Naive thymus-derived CD4-positive, alpha-beta T cell (primary cell): ENCODE measurements at regions not wholly inside any gene's neighbourhood (a gene's known extent, or its start where the extent isn't known, plus 50 kb on each side); places are given as distances from the start of the nearest gene placed in this dataset.

Experiments used
- ATAC-seq: fragments of 150-1000 bp; cut with Tn5 transposase; 2 replicates; pipeline ENCODE4 v1.10.0; 2021; ENCODE audit warnings: mild to moderate bottlenecking, moderate library complexity
- CTCF ChIA-PET: fragments of 350-600 bp; sonication (Branson Sonifier 250); formaldehyde crosslinking; loops from one replicate; lab custom pipeline; 2021; ENCODE audit warnings: antibody characterized with exemption; lab: Charles Lee
- POLR2A ChIA-PET: fragments of 350-600 bp; sonication (Branson Sonifier 250); formaldehyde crosslinking; loops from one replicate; lab custom pipeline; 2021; ENCODE audit warnings: antibody characterized with exemption, inconsistent platforms; lab: Charles Lee
- DNase-seq, 9 donors: peaks; one replicate each; pipeline versions ENCODE4 v3.0.0 to v3.0.0-alpha.2; 2020 to 2022; ENCODE audit warnings: mixed read lengths in 1 of 9
- H3K27ac ChIP-seq: one replicate; pipeline ENCODE4 v1.7.0; 2013; ENCODE audit warnings: mild to moderate bottlenecking, low read depth, low read length, moderate library complexity
- H3K27me3 ChIP-seq, 2 donors: one replicate each; pipeline ENCODE4 v1.7.0; 2013; ENCODE audit warnings: low read length in 2 of 2, mild to moderate bottlenecking in 2 of 2, moderate library complexity in 2 of 2; ENCODE audit not compliant: control insufficient read depth in 2 of 2, insufficient read depth in 2 of 2
- H3K36me3 ChIP-seq, 3 experiments: 1 replicate in 2 of 3; 2 replicates in 1 of 3; pipeline ENCODE4 v1.7.0; 2013; ENCODE audit warnings: low read length in 3 of 3, mild to moderate bottlenecking in 3 of 3, moderate library complexity in 1 of 3; ENCODE audit not compliant: insufficient read depth in 3 of 3, control insufficient read depth in 2 of 3
- H3K4me1 ChIP-seq, 2 donors: one replicate each; pipeline ENCODE4 v1.7.0; 2013; ENCODE audit warnings: low read length in 2 of 2, mild to moderate bottlenecking in 2 of 2, moderate library complexity in 1 of 2; ENCODE audit not compliant: control insufficient read depth in 2 of 2, insufficient read depth in 2 of 2
- H3K4me3 ChIP-seq: 2 replicates; pipeline ENCODE4 v1.7.0; 2013; ENCODE audit warnings: mild to moderate bottlenecking, low read length
- H3K9me3 ChIP-seq, 3 experiments: 1 replicate in 2 of 3; 2 replicates in 1 of 3; pipeline ENCODE4 v1.7.0; 2013; ENCODE audit warnings: low read length in 3 of 3; ENCODE audit not compliant: control insufficient read depth in 2 of 3
- H3K27ac Mint-ChIP-seq, 9 donors: one replicate each; pipeline ENCODE4 v1.8.0; 2020 to 2022; ENCODE audit warnings: mixed read lengths in 9 of 9, mild to moderate bottlenecking in 8 of 9, moderate library complexity in 5 of 9, inconsistent platforms in 2 of 9
- H3K27me3 Mint-ChIP-seq, 5 donors: one replicate each; pipeline ENCODE4 v1.8.0; 2021 to 2022; ENCODE audit warnings: mixed read lengths in 5 of 5, mild to moderate bottlenecking in 1 of 5
- H3K36me3 Mint-ChIP-seq, 5 donors: one replicate each; pipeline ENCODE4 v1.8.0; 2020 to 2022; ENCODE audit warnings: mixed read lengths in 5 of 5, mild to moderate bottlenecking in 3 of 5, inconsistent platforms in 1 of 5
- H3K4me1 Mint-ChIP-seq, 7 donors: one replicate each; pipeline ENCODE4 v1.8.0; 2020 to 2022; ENCODE audit warnings: mixed read lengths in 7 of 7, mild to moderate bottlenecking in 3 of 7, inconsistent platforms in 1 of 7
- H3K4me3 Mint-ChIP-seq, 10 donors: one replicate each; pipeline ENCODE4 v1.8.0; 2020 to 2022; ENCODE audit warnings: mild to moderate bottlenecking in 10 of 10, mixed read lengths in 10 of 10, moderate library complexity in 6 of 10, inconsistent platforms in 2 of 10
- H3K9me3 Mint-ChIP-seq, 11 donors: one replicate each; pipeline ENCODE4 v1.8.0; 2020 to 2022; ENCODE audit warnings: mixed read lengths in 11 of 11, mild to moderate bottlenecking in 4 of 11, inconsistent platforms in 1 of 11, moderate library complexity in 1 of 11
- intact Hi-C, 2 donors: fragments of 100-400 bp; cut with micrococcal nuclease; formaldehyde crosslinking; loops; one replicate each; pipeline ENCODE4 v1.15.1; 2023

DNA sequence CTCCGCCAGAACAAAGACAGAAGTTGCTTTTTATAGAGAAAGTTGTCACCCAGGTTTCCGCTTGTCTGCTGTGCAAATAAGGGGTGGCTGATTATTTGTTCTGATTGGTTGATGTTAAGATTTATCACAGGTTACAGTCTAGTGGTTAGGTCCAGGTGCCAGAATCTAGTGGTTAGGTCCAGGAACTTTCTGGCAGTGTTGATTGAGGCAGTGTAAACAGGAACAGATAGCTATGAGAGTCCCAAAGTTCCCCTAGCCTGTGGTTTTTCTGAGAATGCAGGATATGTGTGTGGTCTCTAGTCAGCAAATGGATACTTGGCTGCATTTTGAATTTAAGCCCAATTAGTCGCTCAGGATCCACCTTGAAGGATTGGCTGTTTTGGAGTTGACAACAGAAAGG lies 148.0 kb downstream of the TMEM200A start:
- Histone ChIP-seq H3K27me3 (no peaks in the 10 kb centered on the region), H3K36me3 (no peaks in the 10 kb centered on the region), H3K4me3 (no peak overlapping the region), H3K27ac (peak overlapping the region; percentile 62), H3K4me1 (peaks cover 35 to 42% of the 10 kb centered on the region in 2 donors), H3K9me3 (no peaks in the 10 kb centered on the region)
- peak; percentile 94 for ATAC-seq
- CTCF ChIA-PET = no interaction called here
- H3K4me1 Mint-ChIP-seq = peaks cover 17 to 80% (median 73%) of the 10 kb centered on the region in 7 donors
- peaks cover 0 to 51% (median 5%) of the 10 kb centered on the region in 11 donors for H3K9me3 Mint-ChIP-seq
- H3K27me3 Mint-ChIP-seq = peaks cover 0 to 4% (median 0%) of the 10 kb centered on the region in 5 donors
- intact Hi-C loops = loop anchor here (1.0 to 10.0 kb wide), 15 partner anchors 12 to 1114 kb away; partner anchors contain the start of genes L3MBTL3 (in 1 of the 2), MED23 (in 1 of the 2) and TMEM200A (in 1 of the 2)
- H3K27ac Mint-ChIP-seq = peak overlapping the region; percentile 77 to 97 (median 87)
- DNase-seq = peak in 8 of 9 donors; percentile 50 to 87 (median 74)
- POLR2A ChIA-PET = interaction anchor here (0.8 kb wide), 1 partner anchor 12 kb away, joined by 3 read pairs; no protein-coding TSS in a partner anchor
- peaks cover 0 to 67% (median 0%) of the 10 kb centered on the region in 5 donors for H3K36me3 Mint-ChIP-seq
- H3K4me3 Mint-ChIP-seq = peak overlapping the region in 9 of 10 donors; percentile 40 to 75 (median 64)

DNA sequence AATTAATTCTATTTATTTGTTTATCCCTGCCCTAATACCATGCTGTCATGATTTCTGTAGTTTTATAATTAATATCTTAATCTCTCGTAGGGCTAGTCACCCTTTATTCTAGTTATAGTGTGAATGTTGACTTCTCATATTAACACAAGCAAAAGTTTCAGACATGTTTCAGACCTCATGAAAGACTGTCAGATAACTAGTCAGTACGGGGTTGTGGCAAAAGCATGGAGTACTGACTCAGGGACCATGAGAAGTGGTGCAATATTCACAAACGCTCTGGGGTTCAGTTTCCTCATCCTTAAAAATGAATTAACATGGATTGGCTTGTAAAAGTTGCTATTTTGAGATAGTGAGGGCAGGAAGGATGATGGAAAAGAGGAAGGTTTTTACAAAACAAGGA lies 148.9 kb downstream of the TMEM200A start:
- ChIA-PET CTCF (no interaction called here), POLR2A (interaction anchor here (0.6 kb wide), 1 partner anchor 148 kb away, joined by 5 read pairs; no protein-coding TSS in a partner anchor)
- H3K36me3 ChIP-seq = no peaks in the 10 kb centered on the region
- H3K36me3 Mint-ChIP-seq = peaks cover 0 to 62% (median 0%) of the 10 kb centered on the region in 5 donors
- H3K9me3 Mint-ChIP-seq = peaks cover 0 to 49% (median 5%) of the 10 kb centered on the region in 11 donors
- H3K27ac Mint-ChIP-seq = peak overlapping the region; percentile 31 to 97 (median 85)
- no peaks in the 10 kb centered on the region for H3K27me3 ChIP-seq
- intact Hi-C loops = loop anchor here (1.0 to 10.0 kb wide), 8 partner anchors 11 to 1113 kb away; partner anchors contain the start of genes L3MBTL3 (in 1 of the 2) and MED23 (in 1 of the 2)
- H3K9me3 ChIP-seq = no peaks in the 10 kb centered on the region
- no peak for DNase-seq
- H3K4me3 Mint-ChIP-seq = peak overlapping the region in 1 of 10 donors; percentile 7
- peak overlapping the region; percentile 40 for H3K27ac ChIP-seq
- H3K4me1 Mint-ChIP-seq = peaks cover 17 to 80% (median 71%) of the 10 kb centered on the region in 7 donors
- no peak overlapping the region for H3K4me3 ChIP-seq
- H3K4me1 ChIP-seq = peaks cover 35 to 42% of the 10 kb centered on the region in 2 donors
- no peak for ATAC-seq
- H3K27me3 Mint-ChIP-seq = peaks cover 0 to 4% (median 0%) of the 10 kb centered on the region in 5 donors

DNA sequence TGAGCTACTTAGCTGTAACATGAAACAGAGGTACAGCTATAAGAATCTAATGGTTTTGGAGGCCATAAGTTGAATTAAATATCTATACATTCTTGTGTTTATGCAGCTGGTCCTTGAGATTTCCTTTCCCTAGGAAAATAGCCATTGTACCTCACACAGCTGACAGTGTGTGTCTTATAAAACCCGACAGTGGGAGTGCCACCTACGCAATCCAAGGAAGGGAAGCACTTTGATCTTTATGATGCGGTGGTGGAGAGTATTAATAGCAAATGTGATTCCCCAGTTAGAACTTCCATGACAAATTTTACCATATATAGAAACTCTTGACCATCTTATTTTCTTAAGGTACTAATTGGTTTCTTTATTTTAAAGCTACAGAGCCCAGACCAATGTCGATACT lies 149.5 kb downstream of the TMEM200A start:
- Mint-ChIP-seq H3K4me1 (peaks cover 16 to 74% (median 67%) of the 10 kb centered on the region in 7 donors), H3K4me3 (no peak overlapping the region), H3K36me3 (peaks cover 0 to 61% (median 0%) of the 10 kb centered on the region in 5 donors), H3K27ac (peak overlapping the region; percentile 31 to 97 (median 85)), H3K27me3 (peaks cover 0 to 4% (median 0%) of the 10 kb centered on the region in 5 donors), H3K9me3 (peaks cover 0 to 47% (median 4%) of the 10 kb centered on the region in 11 donors)
- Histone ChIP-seq H3K4me3 (no peak overlapping the region), H3K9me3 (no peaks in the 10 kb centered on the region), H3K27me3 (no peaks in the 10 kb centered on the region), H3K36me3 (no peaks in the 10 kb centered on the region), H3K27ac (no peak overlapping the region), H3K4me1 (peaks cover 30 to 36% of the 10 kb centered on the region in 2 donors)
- ATAC-seq (no peak), DNase-seq (no peak)
- ChIA-PET CTCF (no interaction called here), POLR2A (interaction anchor here (0.6 kb wide), 1 partner anchor 149 kb away, joined by 5 read pairs; no protein-coding TSS in a partner anchor)
- intact Hi-C loops = loop anchor here (10.0 kb wide), 3 partner anchors 381 to 841 kb away; no protein-coding TSS in a partner anchor

DNA sequence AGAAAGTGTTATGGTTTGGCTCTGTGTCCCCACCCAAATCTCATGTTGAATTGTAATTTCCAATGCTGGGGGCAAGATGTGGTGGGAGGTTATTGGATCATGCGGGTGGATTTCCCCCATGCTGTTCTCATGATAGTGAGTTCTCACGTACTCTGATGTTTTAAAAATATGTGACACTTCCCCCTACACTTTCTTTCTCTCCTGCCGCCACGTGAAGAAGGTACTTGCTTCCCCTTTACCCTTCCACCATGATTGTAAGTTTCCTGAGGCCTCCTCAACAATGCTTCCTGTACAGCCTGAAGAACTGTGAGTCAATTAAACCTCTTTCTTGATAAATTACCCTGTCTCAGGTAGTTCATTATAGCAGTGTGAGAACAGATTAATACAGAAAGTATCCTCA lies 150.8 kb downstream of the TMEM200A start:
- H3K4me1 ChIP-seq = peaks cover 19 to 24% of the 10 kb centered on the region in 2 donors
- Mint-ChIP-seq H3K36me3 (peaks cover 0 to 66% (median 9%) of the 10 kb centered on the region in 5 donors), H3K27me3 (peaks cover 0 to 4% (median 0%) of the 10 kb centered on the region in 5 donors), H3K4me1 (peaks cover 13 to 72% (median 64%) of the 10 kb centered on the region in 7 donors), H3K27ac (peak overlapping the region; percentile 55 to 95 (median 80)), H3K9me3 (peaks cover 3 to 52% (median 10%) of the 10 kb centered on the region in 11 donors), H3K4me3 (peak overlapping the region in 1 of 10 donors; percentile 16)
- no peaks in the 10 kb centered on the region for H3K9me3 ChIP-seq
- intact Hi-C loops = loop anchor here (10.0 kb wide), 3 partner anchors 382 to 842 kb away; no protein-coding TSS in a partner anchor
- H3K27me3 ChIP-seq = no peaks in the 10 kb centered on the region
- DNase-seq = no peak
- ChIA-PET POLR2A (no interaction called here), CTCF (no interaction called here)
- H3K27ac ChIP-seq = peak overlapping the region; percentile 14
- no peak for ATAC-seq
- H3K4me3 ChIP-seq = no peak overlapping the region
- no peaks in the 10 kb centered on the region for H3K36me3 ChIP-seq

DNA sequence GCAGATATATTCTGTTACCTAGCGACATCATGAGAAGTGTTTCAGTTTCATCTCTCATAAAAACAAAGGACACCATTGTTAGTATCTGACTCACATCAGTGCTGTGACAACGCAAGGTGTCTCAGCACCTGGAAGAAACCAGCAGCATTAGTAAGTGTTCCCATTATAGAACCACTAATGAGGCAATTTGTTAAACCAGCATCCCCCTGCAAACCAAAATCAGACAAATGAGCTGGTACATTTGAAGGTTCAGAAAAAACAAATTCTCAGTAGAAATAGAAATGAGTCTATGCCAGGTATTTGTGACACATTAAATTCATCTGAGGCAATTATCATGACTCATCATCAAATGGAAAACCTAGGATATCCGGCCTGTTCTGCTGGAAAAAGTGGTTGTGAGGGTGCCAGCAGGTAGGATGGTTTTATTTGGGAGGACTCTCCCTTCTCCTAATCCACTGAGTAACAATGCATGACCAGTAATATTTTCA lies 151.7 kb downstream of the TMEM200A start:
- DNase-seq (no peak), ATAC-seq (no peak)
- peaks cover 0 to 65% (median 9%) of the 10 kb centered on the region in 5 donors for H3K36me3 Mint-ChIP-seq
- H3K4me3 Mint-ChIP-seq = peak overlapping the region in 1 of 10 donors; percentile 12
- H3K9me3 Mint-ChIP-seq = peaks cover 3 to 51% (median 10%) of the 10 kb centered on the region in 11 donors
- H3K4me1 Mint-ChIP-seq = peaks cover 13 to 66% (median 57%) of the 10 kb centered on the region in 7 donors
- H3K27me3 ChIP-seq = no peaks in the 10 kb centered on the region
- H3K4me1 ChIP-seq = peaks cover 11 to 16% of the 10 kb centered on the region in 2 donors
- no peaks in the 10 kb centered on the region for H3K36me3 ChIP-seq
- ChIA-PET CTCF (no interaction called here), POLR2A (no interaction called here)
- H3K27ac ChIP-seq = no peak overlapping the region
- intact Hi-C loops = loop anchor here (10.0 kb wide), 3 partner anchors 383 to 843 kb away; no protein-coding TSS in a partner anchor
- no peaks in the 10 kb centered on the region for H3K9me3 ChIP-seq
- H3K4me3 ChIP-seq = no peak overlapping the region
- H3K27ac Mint-ChIP-seq = peak overlapping the region; percentile 55 to 95 (median 80)
- H3K27me3 Mint-ChIP-seq = peaks cover 0 to 4% (median 0%) of the 10 kb centered on the region in 5 donors

DNA sequence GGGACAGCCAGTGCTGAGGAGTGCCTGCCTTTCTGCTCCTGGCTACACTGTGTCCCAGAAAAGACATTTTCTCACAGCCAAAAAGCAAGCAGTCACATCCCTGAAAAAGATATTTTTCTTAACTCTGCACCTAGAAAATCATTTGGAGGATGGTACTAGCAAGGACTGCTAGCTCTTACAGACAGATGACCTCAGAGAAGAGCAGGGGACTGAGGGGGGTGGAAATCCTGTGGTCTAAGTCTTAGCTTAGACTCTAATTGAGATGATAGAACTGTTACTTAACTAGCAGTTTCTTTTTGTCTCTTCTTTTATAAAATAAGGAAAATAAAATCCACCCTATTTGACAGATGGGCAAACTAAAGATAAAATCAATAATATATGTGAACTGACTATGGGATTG lies 152.8 kb downstream of the TMEM200A start:
- Mint-ChIP-seq H3K27ac (peak overlapping the region; percentile 62 to 95 (median 77)), H3K36me3 (peaks cover 0 to 67% (median 9%) of the 10 kb centered on the region in 5 donors), H3K9me3 (peaks cover 3 to 54% (median 10%) of the 10 kb centered on the region in 11 donors), H3K4me1 (peaks cover 11 to 62% (median 49%) of the 10 kb centered on the region in 7 donors), H3K27me3 (peaks cover 0 to 4% (median 0%) of the 10 kb centered on the region in 5 donors), H3K4me3 (no peak overlapping the region)
- CTCF ChIA-PET = no interaction called here
- no peaks in the 10 kb centered on the region for H3K9me3 ChIP-seq
- peaks cover 0 to 8% of the 10 kb centered on the region in 2 donors for H3K4me1 ChIP-seq
- POLR2A ChIA-PET = no interaction called here
- no peak overlapping the region for H3K27ac ChIP-seq
- no peak overlapping the region for H3K4me3 ChIP-seq
- no peaks in the 10 kb centered on the region for H3K36me3 ChIP-seq
- no peak for ATAC-seq
- H3K27me3 ChIP-seq = no peaks in the 10 kb centered on the region
- DNase-seq = no peak
- intact Hi-C loops = loop anchor here (10.0 kb wide), 3 partner anchors 384 to 844 kb away; no protein-coding TSS in a partner anchor
